GM12892 (cell line): ENCODE measurements at regions not wholly inside any gene's neighbourhood (a gene's known extent, or its start where the extent isn't known, plus 50 kb on each side); places are given as distances from the start of the nearest gene placed in this dataset.

ENCODE experiments used
- POLR2A ChIP-seq: IDR thresholded peaks from 2 replicates; pipeline ENCODE4 v1.6.1; 2011; ENCODE audit warnings: low read depth, low read length, control low read depth
- POLR2AphosphoS5 ChIP-seq: IDR thresholded peaks from 2 replicates; pipeline ENCODE4 v1.6.1; 2011; ENCODE audit warnings: low read depth, low read length, control low read depth
- TAF1 ChIP-seq: IDR thresholded peaks from 2 replicates; pipeline ENCODE4 v1.6.1; 2011; ENCODE audit warnings: low read depth, mild to moderate bottlenecking, control low read depth, low read length, borderline replicate concordance

DNA sequence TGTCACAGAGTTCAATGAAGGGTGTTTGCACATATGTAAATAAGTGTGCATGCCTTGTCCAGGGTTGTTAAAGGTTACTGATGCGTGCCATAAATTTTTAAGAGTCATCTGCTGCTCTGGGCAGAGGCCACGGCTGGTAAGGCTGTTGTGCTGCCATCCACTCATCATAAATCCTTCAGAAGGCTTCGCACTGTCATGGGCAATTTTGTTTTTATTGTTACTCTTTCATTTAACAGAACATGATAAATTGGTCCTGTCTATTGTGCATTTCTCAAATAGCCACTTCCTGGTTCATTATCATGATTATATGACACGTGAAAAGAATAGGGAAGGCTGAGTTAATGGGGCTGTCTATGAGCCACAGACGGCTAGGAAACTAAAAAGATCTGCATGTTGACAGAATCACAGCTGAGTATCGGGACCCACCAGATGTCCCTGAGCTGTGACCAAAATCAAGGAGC is 634.3 kb upstream of the SOX11 start:
- TF ChIP-seq POLR2AphosphoS5 = no peak
- no peak for TF ChIP-seq POLR2A
- TF ChIP-seq TAF1 = no peak
